RKO (cell line): ENCODE measurements at regions not wholly inside any gene's neighbourhood (a gene's known extent, or its start where the extent isn't known, plus 50 kb on each side); places are given as distances from the start of the nearest gene placed in this dataset.
"Not testable (repeated sequence)": the region's sequence is repeated elsewhere in the genome, so short reads cannot be mapped to it uniquely, and the experiment has no call there.

Experiments
- DNase-seq: peaks from one replicate; pipeline ENCODE4 v3.0.0-alpha.2; 2016; ENCODE audit warnings: low spot score

GRCh38 chr1:189764391-189765320 lies 713.0 kb downstream of the BRINP3 start:
- no peak for DNase-seq

GRCh38 chr1:189769448-189769847 lies 708.2 kb downstream of the BRINP3 start:
- DNase-seq = no peak

- no peak for DNase-seq
Measured at GRCh38 chr1:189774721-189775287, 702.9 kb downstream of the BRINP3 start.

GRCh38 chr1:189775343-189775742 lies 702.3 kb downstream of the BRINP3 start:
- peak; percentile 79 for DNase-seq

- DNase-seq = no peak
Measured at GRCh38 chr1:189779034-189779433, 698.6 kb downstream of the BRINP3 start.

GRCh38 chr1:189782295-189782694 lies 695.4 kb downstream of the BRINP3 start:
- no peak for DNase-seq

- no peak for DNase-seq
Measured at GRCh38 chr1:189783456-189783855, 694.2 kb downstream of the BRINP3 start.

GRCh38 chr1:189786761-189787160 lies 690.9 kb downstream of the BRINP3 start:
- no peak for DNase-seq

- no peak for DNase-seq
Measured at GRCh38 chr1:189787201-189787600, 690.5 kb downstream of the BRINP3 start.

- no peak for DNase-seq
Measured at GRCh38 chr1:189790335-189790734, 687.3 kb downstream of the BRINP3 start.

GRCh38 chr1:189803364-189803763 lies 674.3 kb downstream of the BRINP3 start:
- DNase-seq = peak; percentile 3

- no peak for DNase-seq
Measured at GRCh38 chr1:189804352-189804751, 673.3 kb downstream of the BRINP3 start.

- DNase-seq = no peak
Measured at GRCh38 chr1:189805735-189806134, 671.9 kb downstream of the BRINP3 start.

- DNase-seq = not testable (repeated sequence)
Measured at GRCh38 chr1:189810639-189811038, 667.0 kb downstream of the BRINP3 start.

- DNase-seq = no peak
Measured at GRCh38 chr1:189811960-189812359, 665.7 kb downstream of the BRINP3 start.

GRCh38 chr1:189816558-189816957 lies 661.1 kb downstream of the BRINP3 start:
- no peak for DNase-seq

- DNase-seq = no peak
Measured at GRCh38 chr1:189819751-189820150, 657.9 kb downstream of the BRINP3 start.

- DNase-seq = no peak
Measured at GRCh38 chr1:189821833-189822232, 655.8 kb downstream of the BRINP3 start.

GRCh38 chr1:189834813-189835212 lies 642.9 kb downstream of the BRINP3 start:
- no peak for DNase-seq

- DNase-seq = no peak
Measured at GRCh38 chr1:189847613-189848012, 630.1 kb downstream of the BRINP3 start.

GRCh38 chr1:189851806-189852367 lies 625.8 kb downstream of the BRINP3 start:
- DNase-seq = no peak

GRCh38 chr1:189859385-189859977 lies 618.2 kb downstream of the BRINP3 start:
- DNase-seq = peak; percentile 7

- DNase-seq = no peak
Measured at GRCh38 chr1:189866606-189867005, 611.1 kb downstream of the BRINP3 start.
